Ishikawa (cell line): ENCODE measurements at regions not wholly inside any gene's neighbourhood (a gene's known extent, or its start where the extent isn't known, plus 50 kb on each side); places are given as distances from the start of the nearest gene placed in this dataset.

Experiments
- CEBPB ChIP-seq: IDR thresholded peaks from 2 replicates; pipeline ENCODE4 v1.6.1; 2012
- EGR1 ChIP-seq: IDR thresholded peaks from 2 replicates; pipeline ENCODE4 v1.6.1; 2012
- EP300 ChIP-seq: IDR thresholded peaks from 2 replicates; pipeline ENCODE4 v1.6.1; 2012; ENCODE audit warnings: borderline replicate concordance
- YY1 ChIP-seq: IDR thresholded peaks from 2 replicates; pipeline ENCODE4 v1.6.1; 2012; ENCODE audit warnings: low read depth
- TF ChIP-seq, protein P1 (sequence below): IDR thresholded peaks from 2 replicates; pipeline ENCODE4 v1.6.1; 2012; ENCODE audit warnings: low read depth, mild to moderate bottlenecking
- TF ChIP-seq, protein P2 (sequence below): IDR thresholded peaks from 2 replicates; pipeline ENCODE4 v1.6.1; 2012
- TF ChIP-seq, protein P3 (sequence below): IDR thresholded peaks from 2 replicates; pipeline ENCODE4 v1.6.1; 2012

DNA sequence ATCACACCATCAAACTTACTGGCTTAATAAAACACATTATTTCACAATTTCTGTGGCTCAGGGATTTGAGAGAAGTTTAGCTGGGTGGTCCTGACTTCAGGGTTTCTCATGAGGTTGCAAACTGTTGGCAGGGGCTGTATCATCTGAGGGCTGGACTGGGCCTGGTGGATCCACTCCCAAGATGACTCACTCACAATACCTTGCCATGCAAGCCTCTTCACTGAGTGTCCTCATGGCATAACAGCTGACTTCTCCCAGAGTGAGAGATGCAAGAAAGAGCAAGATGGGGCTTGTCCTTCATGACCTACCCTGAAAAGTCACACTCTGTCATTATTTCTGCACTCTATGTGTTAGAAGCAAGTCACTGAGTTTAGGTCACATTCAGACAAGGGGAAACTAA is 73.8 kb downstream of the AQP4 start:
- TF ChIP-seq, protein P1, sequence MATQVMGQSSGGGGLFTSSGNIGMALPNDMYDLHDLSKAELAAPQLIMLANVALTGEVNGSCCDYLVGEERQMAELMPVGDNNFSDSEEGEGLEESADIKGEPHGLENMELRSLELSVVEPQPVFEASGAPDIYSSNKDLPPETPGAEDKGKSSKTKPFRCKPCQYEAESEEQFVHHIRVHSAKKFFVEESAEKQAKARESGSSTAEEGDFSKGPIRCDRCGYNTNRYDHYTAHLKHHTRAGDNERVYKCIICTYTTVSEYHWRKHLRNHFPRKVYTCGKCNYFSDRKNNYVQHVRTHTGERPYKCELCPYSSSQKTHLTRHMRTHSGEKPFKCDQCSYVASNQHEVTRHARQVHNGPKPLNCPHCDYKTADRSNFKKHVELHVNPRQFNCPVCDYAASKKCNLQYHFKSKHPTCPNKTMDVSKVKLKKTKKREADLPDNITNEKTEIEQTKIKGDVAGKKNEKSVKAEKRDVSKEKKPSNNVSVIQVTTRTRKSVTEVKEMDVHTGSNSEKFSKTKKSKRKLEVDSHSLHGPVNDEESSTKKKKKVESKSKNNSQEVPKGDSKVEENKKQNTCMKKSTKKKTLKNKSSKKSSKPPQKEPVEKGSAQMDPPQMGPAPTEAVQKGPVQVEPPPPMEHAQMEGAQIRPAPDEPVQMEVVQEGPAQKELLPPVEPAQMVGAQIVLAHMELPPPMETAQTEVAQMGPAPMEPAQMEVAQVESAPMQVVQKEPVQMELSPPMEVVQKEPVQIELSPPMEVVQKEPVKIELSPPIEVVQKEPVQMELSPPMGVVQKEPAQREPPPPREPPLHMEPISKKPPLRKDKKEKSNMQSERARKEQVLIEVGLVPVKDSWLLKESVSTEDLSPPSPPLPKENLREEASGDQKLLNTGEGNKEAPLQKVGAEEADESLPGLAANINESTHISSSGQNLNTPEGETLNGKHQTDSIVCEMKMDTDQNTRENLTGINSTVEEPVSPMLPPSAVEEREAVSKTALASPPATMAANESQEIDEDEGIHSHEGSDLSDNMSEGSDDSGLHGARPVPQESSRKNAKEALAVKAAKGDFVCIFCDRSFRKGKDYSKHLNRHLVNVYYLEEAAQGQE: no peak
- TF ChIP-seq CEBPB: no peak
- no peak for TF ChIP-seq EP300
- TF ChIP-seq, protein P2, sequence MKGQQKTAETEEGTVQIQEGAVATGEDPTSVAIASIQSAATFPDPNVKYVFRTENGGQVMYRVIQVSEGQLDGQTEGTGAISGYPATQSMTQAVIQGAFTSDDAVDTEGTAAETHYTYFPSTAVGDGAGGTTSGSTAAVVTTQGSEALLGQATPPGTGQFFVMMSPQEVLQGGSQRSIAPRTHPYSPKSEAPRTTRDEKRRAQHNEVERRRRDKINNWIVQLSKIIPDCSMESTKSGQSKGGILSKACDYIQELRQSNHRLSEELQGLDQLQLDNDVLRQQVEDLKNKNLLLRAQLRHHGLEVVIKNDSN: no peak
- TF ChIP-seq, protein P3, sequence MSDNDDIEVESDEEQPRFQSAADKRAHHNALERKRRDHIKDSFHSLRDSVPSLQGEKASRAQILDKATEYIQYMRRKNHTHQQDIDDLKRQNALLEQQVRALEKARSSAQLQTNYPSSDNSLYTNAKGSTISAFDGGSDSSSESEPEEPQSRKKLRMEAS: no peak
- TF ChIP-seq YY1: no peak
- TF ChIP-seq EGR1: no peak
